HFFc6 (cell line): ENCODE measurements at regions not wholly inside any gene's neighbourhood (a gene's known extent, or its start where the extent isn't known, plus 50 kb on each side); places are given as distances from the start of the nearest gene placed in this dataset.

ENCODE experiments used
- DNase-seq: peaks from one replicate; pipeline ENCODE4 v3.0.0-alpha.2; 2018
- H3K27ac Mint-ChIP-seq: 2 replicates; pipeline ENCODE4 v1.8.0; 2020; ENCODE audit warnings: mild to moderate bottlenecking, mixed read lengths
- H3K27me3 Mint-ChIP-seq: 2 replicates; pipeline ENCODE4 v1.8.0; 2021; ENCODE audit warnings: mild to moderate bottlenecking, moderate library complexity, mixed read lengths; ENCODE audit not compliant: insufficient read depth
- H3K36me3 Mint-ChIP-seq: 2 replicates; pipeline ENCODE4 v1.8.0; 2021; ENCODE audit warnings: low read depth, mixed read lengths
- H3K4me1 Mint-ChIP-seq: 2 replicates; pipeline ENCODE4 v1.8.0; 2020; ENCODE audit warnings: low read depth, mixed read lengths
- H3K4me3 Mint-ChIP-seq: 2 replicates; pipeline ENCODE4 v1.8.0; 2020; ENCODE audit warnings: mild to moderate bottlenecking, moderate library complexity, mixed read lengths
- H3K9me3 Mint-ChIP-seq: 2 replicates; pipeline ENCODE4 v1.8.0; 2020; ENCODE audit warnings: mild to moderate bottlenecking, mixed read lengths
- CTCF ChIP-seq: fragments of 200-600 bp; sonication (generic); IDR thresholded peaks from 2 replicates; pipeline ENCODE4 v1.5.0; 2021; ENCODE audit warnings: antibody characterized with exemption, mild to moderate bottlenecking

- no peak for DNase-seq
- Mint-ChIP-seq H3K36me3 (no peaks in the 10 kb centered on the region), H3K27ac (no peak overlapping the region), H3K27me3 (no peaks in the 10 kb centered on the region), H3K4me1 (peaks cover 41% of the 10 kb centered on the region), H3K9me3 (no peaks in the 10 kb centered on the region), H3K4me3 (no peak overlapping the region)
- no peak for TF ChIP-seq CTCF
Observed at GRCh38 chr1:101139821-101140718, 96.7 kb upstream of the S1PR1 start.

- Mint-ChIP-seq H3K4me3 (no peak overlapping the region), H3K27me3 (peaks cover 2% of the 10 kb centered on the region; the same call in 1 of the 2 replicates), H3K27ac (no peak overlapping the region), H3K9me3 (no peaks in the 10 kb centered on the region), H3K4me1 (peaks cover 46% of the 10 kb centered on the region), H3K36me3 (no peaks in the 10 kb centered on the region)
- no peak for DNase-seq
- no peak for TF ChIP-seq CTCF
Observed at GRCh38 chr1:101139130-101139529, 97.7 kb upstream of the S1PR1 start.

GRCh38 chr1:101137144-101138126 lies 99.4 kb upstream of the S1PR1 start:
- H3K4me1 Mint-ChIP-seq = peaks cover 51% of the 10 kb centered on the region
- H3K4me3 Mint-ChIP-seq = peak overlapping the region; percentile 55
- no peaks in the 10 kb centered on the region for H3K9me3 Mint-ChIP-seq
- no peak for TF ChIP-seq CTCF
- DNase-seq = peak; percentile 75
- peaks cover 2% of the 10 kb centered on the region; the same call in 1 of the 2 replicates for H3K27me3 Mint-ChIP-seq
- H3K27ac Mint-ChIP-seq = peak overlapping the region; percentile 25
- H3K36me3 Mint-ChIP-seq = no peaks in the 10 kb centered on the region

GRCh38 chr1:101136739-101137138 lies 100.1 kb upstream of the S1PR1 start:
- TF ChIP-seq CTCF = peak; percentile 37; the same call in 1 of the 2 replicates
- no peak for DNase-seq
- peaks cover 56% of the 10 kb centered on the region for H3K4me1 Mint-ChIP-seq
- no peaks in the 10 kb centered on the region for H3K9me3 Mint-ChIP-seq
- H3K36me3 Mint-ChIP-seq = no peaks in the 10 kb centered on the region
- peak overlapping the region; percentile 25 for H3K27ac Mint-ChIP-seq
- peaks cover 2% of the 10 kb centered on the region; the same call in 1 of the 2 replicates for H3K27me3 Mint-ChIP-seq
- peak overlapping the region; percentile 55 for H3K4me3 Mint-ChIP-seq

GRCh38 chr1:101136271-101136670 lies 100.5 kb upstream of the S1PR1 start:
- Mint-ChIP-seq H3K4me1 (peaks cover 60% of the 10 kb centered on the region), H3K4me3 (no peak overlapping the region), H3K27me3 (peaks cover 2% of the 10 kb centered on the region; the same call in 1 of the 2 replicates), H3K9me3 (no peaks in the 10 kb centered on the region), H3K27ac (no peak overlapping the region), H3K36me3 (no peaks in the 10 kb centered on the region)
- no peak for DNase-seq
- TF ChIP-seq CTCF = no peak
